ENCODE measurements at regions not wholly inside any gene's neighbourhood (a gene's known extent, or its start where the extent isn't known, plus 50 kb on each side); places are given as distances from the start of the nearest gene placed in this dataset.

- no peak for TF ChIP-seq CTCF (IDR thresholded peaks at IDR 0.05; ENCODE audit: extremely low read depth, insufficient read depth, missing control alignments)
- in situ Hi-C loops (cut with MboI; ENCODE audit: low pct_unique_long_range_greater_than_20kb, low sequenced_read_pairs, unreplicated experiment): no loop called here
- DNase-seq (ENCODE audit: low spot score): no peak
Observed at GRCh38 chr6:90446164-90446563, 140.7 kb downstream of the MAP3K7 start.

DNA sequence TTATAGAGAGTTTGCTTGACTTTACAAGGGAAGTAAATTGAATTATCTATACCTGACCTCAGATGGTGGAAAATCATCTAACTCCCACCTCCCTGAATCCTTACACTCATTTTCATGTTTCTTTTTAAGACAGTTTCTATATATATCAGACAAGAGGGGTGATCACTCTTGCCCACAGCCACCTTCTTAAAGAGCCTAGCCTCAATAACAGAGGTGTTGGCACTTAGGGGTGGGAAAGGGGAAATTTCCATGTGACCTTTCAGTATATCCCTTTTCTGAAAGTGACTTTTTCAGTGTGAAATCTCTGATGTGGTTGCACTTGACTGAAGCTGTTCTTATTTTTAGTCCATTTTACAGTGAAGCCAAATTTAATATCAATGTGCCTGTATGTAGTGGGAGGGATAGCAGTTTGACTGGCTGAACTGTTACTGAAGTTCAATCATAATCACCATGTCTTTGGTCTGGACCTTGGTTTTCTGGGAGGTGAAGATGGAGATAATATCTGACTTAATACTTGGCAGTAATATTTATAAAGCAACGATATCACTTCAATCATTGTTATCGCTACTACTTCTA is 141.3 kb downstream of the MAP3K7 start:
- in situ Hi-C loops (cut with MboI; ENCODE audit: low pct_unique_long_range_greater_than_20kb, low sequenced_read_pairs, unreplicated experiment): no loop called here

DNA sequence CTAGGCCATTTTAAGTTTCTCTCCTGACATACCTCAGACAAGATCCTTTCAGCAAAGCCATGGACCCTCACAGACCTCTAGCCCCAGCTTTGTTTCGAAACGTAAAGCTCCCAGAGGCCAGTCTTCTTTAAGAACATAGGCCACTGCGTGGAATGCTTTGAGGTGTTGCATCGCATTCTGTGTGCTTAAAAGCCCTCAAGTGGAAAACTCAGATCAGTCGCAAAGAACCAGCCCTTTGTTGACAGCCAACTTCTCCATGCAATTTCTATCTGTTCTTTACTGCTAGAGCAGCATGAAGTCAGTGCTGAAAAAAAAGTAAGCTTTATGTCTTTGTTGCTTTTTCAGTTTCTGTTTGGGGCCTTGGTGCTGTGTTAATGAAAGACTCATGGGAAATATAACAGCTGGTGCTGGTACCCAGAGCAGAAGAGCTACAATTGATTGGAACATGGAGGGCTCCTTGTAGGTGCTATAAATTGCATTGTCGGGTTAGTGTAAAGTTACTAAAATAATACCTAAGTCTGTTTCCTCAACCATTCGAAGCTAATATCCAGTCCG is 142.6 kb downstream of the MAP3K7 start:
- in situ Hi-C loops (cut with MboI; ENCODE audit: low pct_unique_long_range_greater_than_20kb, low sequenced_read_pairs, unreplicated experiment): no loop called here
- no peak for DNase-seq (ENCODE audit: low spot score)
- no peak for TF ChIP-seq CTCF (IDR thresholded peaks at IDR 0.05; ENCODE audit: extremely low read depth, insufficient read depth, missing control alignments)

More for the DNA sequence above, 141.3 kb downstream of the MAP3K7 start:
- DNase-seq (ENCODE audit: low spot score): no peak
- TF ChIP-seq CTCF (IDR thresholded peaks at IDR 0.05; ENCODE audit: extremely low read depth, insufficient read depth, missing control alignments): no peak

DNA sequence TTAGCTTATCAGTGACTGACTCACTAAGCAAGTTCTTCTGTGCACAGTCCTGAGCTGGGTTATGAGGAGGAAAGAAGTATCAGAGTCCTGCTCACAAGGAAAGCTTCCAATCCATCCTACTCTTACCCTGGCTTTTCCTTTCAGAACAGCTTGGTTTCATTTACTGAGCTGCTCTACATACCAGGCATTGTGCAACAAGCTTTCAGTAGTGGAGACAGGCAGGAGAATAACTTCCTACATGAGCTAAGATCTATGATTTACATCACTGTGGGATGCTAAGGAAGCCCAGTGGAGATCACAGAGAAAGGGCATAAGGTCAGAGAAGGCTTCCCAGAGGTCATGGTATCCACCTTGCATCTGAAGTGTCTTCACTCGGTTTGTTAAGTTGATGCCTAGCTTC is 144.5 kb downstream of the MAP3K7 start:
- no peak for DNase-seq (ENCODE audit: low spot score)
- TF ChIP-seq CTCF (IDR thresholded peaks at IDR 0.05; ENCODE audit: extremely low read depth, insufficient read depth, missing control alignments): no peak
- in situ Hi-C loops (cut with MboI; ENCODE audit: low pct_unique_long_range_greater_than_20kb, low sequenced_read_pairs, unreplicated experiment): no loop called here

DNA sequence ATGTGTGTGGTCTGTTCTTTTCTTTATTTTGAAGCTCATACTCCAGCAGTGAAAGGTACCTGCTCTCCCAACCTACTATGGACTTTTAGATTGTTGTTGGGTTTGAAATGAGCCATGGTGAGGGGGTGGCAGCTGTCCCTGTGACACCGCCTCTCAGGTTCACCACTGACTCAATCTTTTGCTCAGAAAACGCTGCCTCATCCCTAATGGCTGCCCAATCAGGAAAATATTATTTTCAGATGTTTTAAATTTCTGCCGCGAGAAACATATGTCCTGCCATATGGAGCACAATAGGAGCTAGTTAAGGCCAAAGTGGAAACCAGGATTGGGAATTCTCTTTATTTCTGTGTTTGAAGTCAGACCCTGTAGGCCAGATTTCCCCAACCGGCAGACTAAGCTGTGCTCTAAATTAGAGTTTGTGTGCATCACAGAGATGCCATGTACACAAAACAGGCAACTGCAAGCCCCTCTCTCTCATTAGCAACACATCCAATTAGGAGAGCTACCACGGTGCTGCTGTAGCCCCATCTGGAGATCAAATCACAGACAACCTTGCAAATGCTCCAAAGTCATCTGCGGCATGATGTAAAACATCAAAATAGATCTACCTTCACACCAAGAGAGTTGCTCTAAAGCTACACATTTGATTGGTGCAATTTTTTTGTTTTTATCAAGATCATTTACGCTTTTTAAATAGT is 144.1 kb upstream of the BACH2 start:
- no peak for TF ChIP-seq CTCF (IDR thresholded peaks at IDR 0.05; ENCODE audit: extremely low read depth, insufficient read depth, missing control alignments)
- no peak for DNase-seq (ENCODE audit: low spot score)
- in situ Hi-C loops (cut with MboI; ENCODE audit: low pct_unique_long_range_greater_than_20kb, low sequenced_read_pairs, unreplicated experiment): no loop called here

DNA sequence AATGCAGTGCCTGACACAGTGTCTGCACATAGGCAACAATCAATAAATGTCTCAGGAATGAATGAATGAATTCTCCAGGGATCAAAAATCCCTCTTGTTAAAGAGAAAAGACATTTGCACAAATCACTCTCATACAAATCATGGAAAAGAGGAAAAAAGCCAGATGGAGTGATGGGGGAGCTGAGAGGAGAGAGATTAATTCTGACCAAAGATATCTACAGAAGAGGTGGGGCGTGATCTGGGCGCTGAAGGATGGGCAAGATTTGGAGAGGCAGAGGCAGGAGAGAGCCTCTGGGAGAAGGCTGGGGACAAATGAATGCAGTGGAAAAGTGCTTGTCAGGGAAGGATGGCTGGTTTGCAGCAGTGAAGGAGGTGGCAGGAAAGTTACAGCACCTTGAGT is 142.9 kb upstream of the BACH2 start:
- TF ChIP-seq CTCF (IDR thresholded peaks at IDR 0.05; ENCODE audit: extremely low read depth, insufficient read depth, missing control alignments): no peak
- in situ Hi-C loops (cut with MboI; ENCODE audit: low pct_unique_long_range_greater_than_20kb, low sequenced_read_pairs, unreplicated experiment): no loop called here
- no peak for DNase-seq (ENCODE audit: low spot score)
